Lower lobe of right lung (tissue), 2 donors: ENCODE measurements at regions not wholly inside any gene's neighbourhood (a gene's known extent, or its start where the extent isn't known, plus 50 kb on each side); places are given as distances from the start of the nearest gene placed in this dataset.

Experiments used
- ATAC-seq, 2 donors: fragments of 200-7000 bp; cut with Tn5 transposase; one replicate each; pipeline ENCODE4 v1.9.1; 2020 to 2022; ENCODE audit warnings: mild to moderate bottlenecking in 2 of 2, moderate library complexity in 2 of 2
- DNase-seq: peaks from one replicate; pipeline ENCODE4 v3.0.0-alpha.2; 2020
- H3K27ac ChIP-seq: fragments of 200-600 bp; one replicate; pipeline ENCODE4 v1.8.0; 2022
- H3K27me3 ChIP-seq: fragments of 200-600 bp; one replicate; pipeline ENCODE4 v1.8.0; 2022; ENCODE audit warnings: low read depth
- H3K36me3 ChIP-seq: fragments of 200-600 bp; one replicate; pipeline ENCODE4 v1.8.0; 2022; ENCODE audit warnings: mild to moderate bottlenecking
- H3K4me1 ChIP-seq: fragments of 200-600 bp; one replicate; pipeline ENCODE4 v1.8.0; 2022
- H3K4me3 ChIP-seq: fragments of 200-600 bp; one replicate; pipeline ENCODE4 v1.8.0; 2022; ENCODE audit warnings: mild to moderate bottlenecking
- H3K9me3 ChIP-seq: fragments of 200-600 bp; one replicate; pipeline ENCODE4 v1.8.0; 2022
- CTCF ChIP-seq: fragments of 200-600 bp; IDR thresholded peaks from one replicate; pipeline ENCODE4 v1.8.0; 2022; ENCODE audit warnings: antibody characterized with exemption, mild to moderate bottlenecking
- intact Hi-C: fragments of 100-400 bp; cut with DNase I; formaldehyde crosslinking; loops from one replicate; pipeline ENCODE4 v1.11.0; 2022
- donor health status: DM: no; HTN: yes; CAD: no; lungs with severe emphysema.

DNA sequence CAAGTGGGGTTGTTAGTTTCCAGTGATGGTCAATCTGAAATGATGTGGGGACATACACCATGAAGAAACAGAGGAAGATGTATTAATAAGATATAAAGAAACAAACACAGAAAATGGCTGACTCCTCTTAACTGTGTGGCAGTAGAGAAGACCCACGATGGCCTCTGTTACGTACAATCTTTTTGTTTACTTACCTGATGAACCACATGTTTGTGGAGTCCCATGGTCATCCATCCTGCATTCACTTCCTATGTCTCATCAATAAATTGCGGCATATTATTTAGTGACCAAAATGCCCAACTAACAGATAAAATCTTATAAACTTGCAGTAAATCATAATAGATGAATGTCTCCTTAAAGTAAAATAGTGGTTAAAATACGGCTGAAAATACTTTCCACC is 740.1 kb upstream of the LINC00305 start:
- H3K36me3 ChIP-seq, result no peaks in the 10 kb centered on the region
- no peaks in the 10 kb centered on the region for H3K4me1 ChIP-seq
- intact Hi-C loops, result no loop called here
- H3K27ac ChIP-seq, result no peak overlapping the region
- no peaks in the 10 kb centered on the region for H3K9me3 ChIP-seq
- H3K27me3 ChIP-seq, result no peaks in the 10 kb centered on the region
- TF ChIP-seq CTCF, result no peak
- H3K4me3 ChIP-seq, result no peak overlapping the region
- DNase-seq (no peak), ATAC-seq (no peak)

- H3K4me3 ChIP-seq, result no peak overlapping the region
- H3K27ac ChIP-seq, result no peak overlapping the region
- TF ChIP-seq CTCF, result no peak
- no peaks in the 10 kb centered on the region for H3K27me3 ChIP-seq
- intact Hi-C loops, result no loop called here
- H3K36me3 ChIP-seq, result no peaks in the 10 kb centered on the region
- DNase-seq (no peak), ATAC-seq (no peak)
- H3K4me1 ChIP-seq, result no peaks in the 10 kb centered on the region
- no peaks in the 10 kb centered on the region for H3K9me3 ChIP-seq
These were observed 738.1 kb upstream of the LINC00305 start for GRCh38 chr18:64886995-64887394.

- ATAC-seq (no peak), DNase-seq (no peak)
- H3K27ac ChIP-seq, result no peak overlapping the region
- H3K4me3 ChIP-seq, result no peak overlapping the region
- H3K36me3 ChIP-seq, result no peaks in the 10 kb centered on the region
- H3K4me1 ChIP-seq, result no peaks in the 10 kb centered on the region
- no peaks in the 10 kb centered on the region for H3K9me3 ChIP-seq
- no peak for TF ChIP-seq CTCF
- H3K27me3 ChIP-seq, result no peaks in the 10 kb centered on the region
- intact Hi-C loops, result no loop called here
These were observed 734.0 kb upstream of the LINC00305 start for GRCh38 chr18:64882896-64883295.

GRCh38 chr18:64876833-64877232 is 727.9 kb upstream of the LINC00305 start:
- ATAC-seq (no peak), DNase-seq (no peak)
- Histone ChIP-seq H3K9me3 (no peaks in the 10 kb centered on the region), H3K36me3 (no peaks in the 10 kb centered on the region), H3K4me3 (no peak overlapping the region), H3K27me3 (no peaks in the 10 kb centered on the region), H3K4me1 (no peaks in the 10 kb centered on the region), H3K27ac (no peak overlapping the region)
- intact Hi-C loops, result no loop called here
- no peak for TF ChIP-seq CTCF

GRCh38 chr18:64872710-64873458 is 724.0 kb upstream of the LINC00305 start:
- intact Hi-C loops, result no loop called here
- H3K36me3 ChIP-seq, result no peaks in the 10 kb centered on the region

More at GRCh38 chr18:64872710-64873458, 724.0 kb upstream of the LINC00305 start:
- DNase-seq (no peak), ATAC-seq (no peak)
- no peak overlapping the region for H3K4me3 ChIP-seq
- no peaks in the 10 kb centered on the region for H3K4me1 ChIP-seq
- no peak for TF ChIP-seq CTCF
- no peaks in the 10 kb centered on the region for H3K27me3 ChIP-seq
- no peaks in the 10 kb centered on the region for H3K9me3 ChIP-seq
- no peak overlapping the region for H3K27ac ChIP-seq
